GM12878 (cell line): ENCODE measurements at regions not wholly inside any gene's neighbourhood (a gene's known extent, or its start where the extent isn't known, plus 50 kb on each side); places are given as distances from the start of the nearest gene placed in this dataset.

ENCODE experiments used
- ATAC-seq: fragments of 200-7000 bp; cut with Tn5 transposase; 3 replicates; pipeline ENCODE4 v1.9.1; 2020; ENCODE audit warnings: mild to moderate bottlenecking, moderate library complexity
- BruUV-seq: library from RNA; stranded (reverse); fragments of 400-500 nt; replicated peaks from 2 replicates; lab custom pipeline; 2021; lab: Mats Ljungman, UMichigan
- CTCF ChIA-PET: fragments of 300-600 bp; sonication (Branson Sonifier 250); formaldehyde crosslinking; extraction: SDS; loops from one replicate; lab custom pipeline; 2021; ENCODE audit warnings: inconsistent platforms; lab: Yijun Ruan, JAX
- POLR2A ChIA-PET: fragments of 350-600 bp; formaldehyde crosslinking; extraction: SDS; loops from one replicate; lab custom pipeline; 2021; ENCODE audit warnings: inconsistent platforms; lab: Charles Lee
- RAD21 ChIA-PET: fragments of 300-600 bp; sonication (Branson Sonifier 250); formaldehyde crosslinking; loops from one replicate; lab custom pipeline; 2023; ENCODE audit warnings: antibody characterized with exemption; ENCODE audit not compliant: unreplicated experiment; lab: Charles Lee
- SMC1A ChIA-PET: fragments of 300-600 bp; sonication (Branson Sonifier 250); formaldehyde crosslinking; loops from one replicate; lab custom pipeline; 2023; ENCODE audit not compliant: unreplicated experiment, uncharacterized antibody; lab: Charles Lee
- DNase-seq: peaks from one replicate; pipeline ENCODE4 v3.0.0-alpha.2; 2011; ENCODE audit warnings: low read depth, low spot score
- FAIRE-seq: peaks from 3 replicates; lab custom pipeline; 2011; peaks lifted over from hg19 to GRCh38; lab: Jason Lieb, UNC
- H2AFZ ChIP-seq: 2 replicates; pipeline ENCODE4 v1.6.0; 2011; ENCODE audit warnings: low read depth, low read length, control low read depth; ENCODE audit not compliant: control insufficient read depth
- H3K27ac ChIP-seq: 2 replicates; pipeline ENCODE4 v1.5.1; 2011; ENCODE audit warnings: control low read depth; ENCODE audit not compliant: control insufficient read depth, insufficient read depth
- H3K27me3 ChIP-seq, 2 experiments: replicated peaks in 1 of 2; 2 replicates each; pipeline versions ENCODE4 v1.6.0 to v1.6.1; 2011; ENCODE audit warnings: low read length in 1 of 2; ENCODE audit not compliant: control insufficient read depth in 2 of 2, insufficient read depth in 2 of 2
- H3K36me3 ChIP-seq, 2 experiments: 2 replicates each; pipeline ENCODE4 v1.5.1; 2011; ENCODE audit warnings: low read length in 1 of 2; ENCODE audit not compliant: control insufficient read depth in 2 of 2, insufficient read depth in 2 of 2
- H3K4me1 ChIP-seq: 2 replicates; pipeline ENCODE4 v1.6.1; 2011; ENCODE audit warnings: mild to moderate bottlenecking, low read length, moderate library complexity, mixed read lengths; ENCODE audit not compliant: control insufficient read depth, insufficient read depth
- H3K4me2 ChIP-seq: 2 replicates; pipeline ENCODE4 v1.6.0; 2011; ENCODE audit warnings: control low read depth; ENCODE audit not compliant: control insufficient read depth, insufficient read depth
- H3K4me3 ChIP-seq: fragments of 200-600 bp; sonication (generic); 2 replicates; pipeline ENCODE4 v1.5.1; 2016
- H3K79me2 ChIP-seq: 2 replicates; pipeline ENCODE4 v1.6.0; 2011; ENCODE audit warnings: low read length; ENCODE audit not compliant: control insufficient read depth, insufficient read depth
- H3K9ac ChIP-seq: 2 replicates; pipeline ENCODE4 v1.8.0; 2011; ENCODE audit warnings: low read length, control low read depth, mixed read lengths; ENCODE audit not compliant: control insufficient read depth, insufficient read depth
- H3K9me3 ChIP-seq: replicated peaks from 3 replicates; pipeline ENCODE4 v1.5.1; 2011; ENCODE audit warnings: mild to moderate bottlenecking, low read length; ENCODE audit not compliant: control insufficient read depth, insufficient read depth
- H4K20me1 ChIP-seq: 2 replicates; pipeline ENCODE4 v1.6.0; 2011; ENCODE audit not compliant: control insufficient read depth, insufficient read depth
- KLF5 ChIP-seq: fragments of 450-650 bp; IDR thresholded peaks from 2 replicates; pipeline ENCODE4 v1.6.1; 2014; ENCODE audit warnings: mild to moderate bottlenecking; ENCODE audit not compliant: partially characterized antibody
- PAX8 ChIP-seq: fragments of 450-650 bp; IDR thresholded peaks from 2 replicates; pipeline ENCODE4 v1.6.1; 2017; ENCODE audit warnings: mild to moderate bottlenecking, moderate library complexity
- SMC3 ChIP-seq: IDR thresholded peaks from 2 replicates; pipeline ENCODE4 v1.6.1; 2011; ENCODE audit warnings: low read length, improper control_type of control experiment, borderline replicate concordance
- TCF12 ChIP-seq: IDR thresholded peaks from 2 replicates; pipeline ENCODE4 v1.6.1; 2011; ENCODE audit warnings: low read depth, mild to moderate bottlenecking, low read length
- TCF3 ChIP-seq: IDR thresholded peaks from 2 replicates; pipeline ENCODE4 v1.6.1; 2012; ENCODE audit warnings: low read depth, mild to moderate bottlenecking, low read length, borderline replicate concordance; ENCODE audit not compliant: insufficient read depth
- WGBS: methylation state at CpG from one replicate; pipeline ENCODE4 v1.1.6; 2016; ENCODE audit warnings: low lambda C conversion rate; ENCODE audit not compliant: insufficient replicate concordance, insufficient coverage; ENCODE audit errors: missing lambda C conversion rate; 5-methylcytosine and 5-hydroxymethylcytosine counted together
- in situ Hi-C: fragments of 300-500 bp; cut with MboI; formaldehyde crosslinking; loops from 9 replicates; pipeline ENCODE4 v1.14.3; 2018; ENCODE audit warnings: mixed read lengths
- intact Hi-C: fragments of 100-400 bp; cut with micrococcal nuclease; formaldehyde crosslinking; loops from one replicate; pipeline ENCODE4 v1.14.2; 2022; ENCODE audit not compliant: unreplicated experiment
- TF ChIP-seq, protein P1 (sequence below): fragments of 450-650 bp; formaldehyde crosslinking; IDR thresholded peaks from 2 replicates; pipeline ENCODE4 v1.4.0; 2020; ENCODE audit warnings: mild to moderate bottlenecking, moderate library complexity
- TF ChIP-seq, protein P2 (sequence below): IDR thresholded peaks from 2 replicates; pipeline ENCODE4 v1.6.1; 2011; ENCODE audit warnings: low read depth, mild to moderate bottlenecking, low read length, moderate library complexity, borderline replicate concordance; ENCODE audit errors: extremely low read depth
- TF ChIP-seq, protein P3 (sequence below): IDR thresholded peaks from 2 replicates; pipeline ENCODE4 v1.6.1; 2012; ENCODE audit warnings: mild to moderate bottlenecking, low read depth, low read length

GRCh38 chrY:15648198-15648597 is 1123.9 kb downstream of the NLGN4Y start:
- ChIA-PET CTCF (no interaction called here), POLR2A (no interaction called here)
- DNase-seq, result no peak
- Histone ChIP-seq H3K9ac (no peak overlapping the region), H3K4me2 (no peak overlapping the region), H3K27ac (no peak overlapping the region)
- in situ Hi-C loops, result no loop called here
- no peak for TF ChIP-seq PAX8
- TF ChIP-seq SMC3, result no peak
- no peak for TF ChIP-seq TCF12
- TF ChIP-seq, all 136 proteins: peak for 0
- ChIA-PET SMC1A (no interaction called here), RAD21 (no interaction called here)
- no peak overlapping the region for H2AFZ ChIP-seq
- no peaks in the 10 kb centered on the region for H4K20me1 ChIP-seq
- intact Hi-C loops, result no loop called here
- no peaks in the 10 kb centered on the region for H3K27me3 ChIP-seq
- H3K4me3 ChIP-seq, result no peak overlapping the region
- H3K9me3 ChIP-seq, result no peaks in the 10 kb centered on the region
- FAIRE-seq (no peak), ATAC-seq (no peak)
- H3K36me3 ChIP-seq, result no peaks in the 10 kb centered on the region
- H3K79me2 ChIP-seq, result no peaks in the 10 kb centered on the region
- no peaks in the 10 kb centered on the region for H3K4me1 ChIP-seq
- BruUV-seq, result no TSS peak

- Histone ChIP-seq H3K36me3 (no peaks in the 10 kb centered on the region), H3K27me3 (no peaks in the 10 kb centered on the region), H3K79me2 (no peaks in the 10 kb centered on the region), H3K4me1 (no peaks in the 10 kb centered on the region), H4K20me1 (no peaks in the 10 kb centered on the region), H3K4me3 (no peak overlapping the region), H2AFZ (no peak overlapping the region), H3K9me3 (no peaks in the 10 kb centered on the region), H3K9ac (no peak overlapping the region), H3K27ac (no peak overlapping the region), H3K4me2 (no peak overlapping the region)
- DNase-seq (no peak), ATAC-seq (no peak), FAIRE-seq (no peak)
- no TSS peak for BruUV-seq
- ChIA-PET SMC1A (no interaction called here), RAD21 (no interaction called here), POLR2A (no interaction called here), CTCF (no interaction called here)
- WGBS, result no CpG with 5 or more reads among the region's 2 CpGs
- intact Hi-C loops, result no loop called here
- in situ Hi-C loops, result no loop called here
- no peak for TF ChIP-seq KLF5
- TF ChIP-seq, protein P1, sequence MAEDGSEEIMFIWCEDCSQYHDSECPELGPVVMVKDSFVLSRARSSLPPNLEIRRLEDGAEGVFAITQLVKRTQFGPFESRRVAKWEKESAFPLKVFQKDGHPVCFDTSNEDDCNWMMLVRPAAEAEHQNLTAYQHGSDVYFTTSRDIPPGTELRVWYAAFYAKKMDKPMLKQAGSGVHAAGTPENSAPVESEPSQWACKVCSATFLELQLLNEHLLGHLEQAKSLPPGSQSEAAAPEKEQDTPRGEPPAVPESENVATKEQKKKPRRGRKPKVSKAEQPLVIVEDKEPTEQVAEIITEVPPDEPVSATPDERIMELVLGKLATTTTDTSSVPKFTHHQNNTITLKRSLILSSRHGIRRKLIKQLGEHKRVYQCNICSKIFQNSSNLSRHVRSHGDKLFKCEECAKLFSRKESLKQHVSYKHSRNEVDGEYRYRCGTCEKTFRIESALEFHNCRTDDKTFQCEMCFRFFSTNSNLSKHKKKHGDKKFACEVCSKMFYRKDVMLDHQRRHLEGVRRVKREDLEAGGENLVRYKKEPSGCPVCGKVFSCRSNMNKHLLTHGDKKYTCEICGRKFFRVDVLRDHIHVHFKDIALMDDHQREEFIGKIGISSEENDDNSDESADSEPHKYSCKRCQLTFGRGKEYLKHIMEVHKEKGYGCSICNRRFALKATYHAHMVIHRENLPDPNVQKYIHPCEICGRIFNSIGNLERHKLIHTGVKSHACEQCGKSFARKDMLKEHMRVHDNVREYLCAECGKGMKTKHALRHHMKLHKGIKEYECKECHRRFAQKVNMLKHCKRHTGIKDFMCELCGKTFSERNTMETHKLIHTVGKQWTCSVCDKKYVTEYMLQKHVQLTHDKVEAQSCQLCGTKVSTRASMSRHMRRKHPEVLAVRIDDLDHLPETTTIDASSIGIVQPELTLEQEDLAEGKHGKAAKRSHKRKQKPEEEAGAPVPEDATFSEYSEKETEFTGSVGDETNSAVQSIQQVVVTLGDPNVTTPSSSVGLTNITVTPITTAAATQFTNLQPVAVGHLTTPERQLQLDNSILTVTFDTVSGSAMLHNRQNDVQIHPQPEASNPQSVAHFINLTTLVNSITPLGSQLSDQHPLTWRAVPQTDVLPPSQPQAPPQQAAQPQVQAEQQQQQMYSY (CRISPR knock-in tag), result no peak
- TF ChIP-seq, protein P2, sequence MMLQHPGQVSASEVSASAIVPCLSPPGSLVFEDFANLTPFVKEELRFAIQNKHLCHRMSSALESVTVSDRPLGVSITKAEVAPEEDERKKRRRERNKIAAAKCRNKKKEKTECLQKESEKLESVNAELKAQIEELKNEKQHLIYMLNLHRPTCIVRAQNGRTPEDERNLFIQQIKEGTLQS, result no peak
- TF ChIP-seq, protein P3, sequence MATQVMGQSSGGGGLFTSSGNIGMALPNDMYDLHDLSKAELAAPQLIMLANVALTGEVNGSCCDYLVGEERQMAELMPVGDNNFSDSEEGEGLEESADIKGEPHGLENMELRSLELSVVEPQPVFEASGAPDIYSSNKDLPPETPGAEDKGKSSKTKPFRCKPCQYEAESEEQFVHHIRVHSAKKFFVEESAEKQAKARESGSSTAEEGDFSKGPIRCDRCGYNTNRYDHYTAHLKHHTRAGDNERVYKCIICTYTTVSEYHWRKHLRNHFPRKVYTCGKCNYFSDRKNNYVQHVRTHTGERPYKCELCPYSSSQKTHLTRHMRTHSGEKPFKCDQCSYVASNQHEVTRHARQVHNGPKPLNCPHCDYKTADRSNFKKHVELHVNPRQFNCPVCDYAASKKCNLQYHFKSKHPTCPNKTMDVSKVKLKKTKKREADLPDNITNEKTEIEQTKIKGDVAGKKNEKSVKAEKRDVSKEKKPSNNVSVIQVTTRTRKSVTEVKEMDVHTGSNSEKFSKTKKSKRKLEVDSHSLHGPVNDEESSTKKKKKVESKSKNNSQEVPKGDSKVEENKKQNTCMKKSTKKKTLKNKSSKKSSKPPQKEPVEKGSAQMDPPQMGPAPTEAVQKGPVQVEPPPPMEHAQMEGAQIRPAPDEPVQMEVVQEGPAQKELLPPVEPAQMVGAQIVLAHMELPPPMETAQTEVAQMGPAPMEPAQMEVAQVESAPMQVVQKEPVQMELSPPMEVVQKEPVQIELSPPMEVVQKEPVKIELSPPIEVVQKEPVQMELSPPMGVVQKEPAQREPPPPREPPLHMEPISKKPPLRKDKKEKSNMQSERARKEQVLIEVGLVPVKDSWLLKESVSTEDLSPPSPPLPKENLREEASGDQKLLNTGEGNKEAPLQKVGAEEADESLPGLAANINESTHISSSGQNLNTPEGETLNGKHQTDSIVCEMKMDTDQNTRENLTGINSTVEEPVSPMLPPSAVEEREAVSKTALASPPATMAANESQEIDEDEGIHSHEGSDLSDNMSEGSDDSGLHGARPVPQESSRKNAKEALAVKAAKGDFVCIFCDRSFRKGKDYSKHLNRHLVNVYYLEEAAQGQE, result no peak
- TF ChIP-seq TCF3, result no peak
Observed at GRCh38 chrY:15650056-15650455, 1125.7 kb downstream of the NLGN4Y start.
